CD4-positive, alpha-beta T cell (primary cell): ENCODE measurements at regions not wholly inside any gene's neighbourhood (a gene's known extent, or its start where the extent isn't known, plus 50 kb on each side); places are given as distances from the start of the nearest gene placed in this dataset.

ENCODE experiments used
- ATAC-seq: fragments of 200-7000 bp; cut with Tn5 transposase; one replicate; pipeline ENCODE4 v1.10.0; 2022; ENCODE audit warnings: mild to moderate bottlenecking; ENCODE audit not compliant: poor library complexity
- CTCF ChIA-PET: fragments of 350-600 bp; sonication (Branson Sonifier 250); formaldehyde crosslinking; loops from one replicate; lab custom pipeline; 2021; ENCODE audit warnings: antibody characterized with exemption, inconsistent platforms; lab: Charles Lee
- POLR2A ChIA-PET: fragments of 350-600 bp; sonication (Branson Sonifier 250); formaldehyde crosslinking; loops from one replicate; lab custom pipeline; 2021; ENCODE audit warnings: antibody characterized with exemption, inconsistent platforms; lab: Charles Lee
- DNase-seq, 14 experiments: peaks; one replicate each; pipeline ENCODE4 v3.0.0-alpha.2; 2013 to 2020; ENCODE audit warnings: mixed read lengths in 2 of 14
- H3K27ac ChIP-seq, 2 donors: one replicate each; pipeline versions ENCODE4 v1.5.1 to v1.7.0; 2013; ENCODE audit warnings: low read length in 2 of 2, low read depth in 1 of 2, mild to moderate bottlenecking in 1 of 2
- H3K27me3 ChIP-seq, 2 experiments: 1 replicate in 1 of 2; 2 replicates in 1 of 2; pipeline versions ENCODE4 v1.6.1 to v1.7.0; 2013; ENCODE audit warnings: low read length in 2 of 2, control low read depth in 1 of 2, mild to moderate bottlenecking in 1 of 2, moderate library complexity in 1 of 2; ENCODE audit not compliant: insufficient read depth in 2 of 2, control insufficient read depth in 1 of 2
- H3K36me3 ChIP-seq: one replicate; pipeline ENCODE4 v1.6.1; 2013; ENCODE audit warnings: low read length, control low read depth; ENCODE audit not compliant: insufficient read depth
- H3K4me1 ChIP-seq: one replicate; pipeline ENCODE4 v1.6.1; 2013; ENCODE audit warnings: low read length, control low read depth; ENCODE audit not compliant: insufficient read depth
- H3K4me3 ChIP-seq: one replicate; pipeline ENCODE4 v1.5.1; 2013; ENCODE audit warnings: mild to moderate bottlenecking, low read length, moderate library complexity
- H3K9me3 ChIP-seq, 2 experiments: 1 replicate in 1 of 2; 2 replicates in 1 of 2; pipeline versions ENCODE4 v1.6.1 to v1.7.0; 2013; ENCODE audit warnings: low read length in 2 of 2, mild to moderate bottlenecking in 2 of 2, control low read depth in 1 of 2, moderate library complexity in 1 of 2; ENCODE audit not compliant: control insufficient read depth in 1 of 2, insufficient read depth in 1 of 2
- H3K27ac Mint-ChIP-seq: one replicate; pipeline ENCODE4 v1.8.0; 2020; ENCODE audit warnings: mixed read lengths
- H3K27me3 Mint-ChIP-seq: one replicate; pipeline ENCODE4 v1.8.0; 2021; ENCODE audit warnings: mixed read lengths
- H3K36me3 Mint-ChIP-seq: one replicate; pipeline ENCODE4 v1.8.0; 2021; ENCODE audit warnings: low read depth, mixed read lengths
- H3K4me1 Mint-ChIP-seq: one replicate; pipeline ENCODE4 v1.8.0; 2021; ENCODE audit warnings: low read depth, mixed read lengths
- H3K4me3 Mint-ChIP-seq: one replicate; pipeline ENCODE4 v1.8.0; 2020; ENCODE audit warnings: mild to moderate bottlenecking, mixed read lengths
- H3K9me3 Mint-ChIP-seq: one replicate; pipeline ENCODE4 v1.8.0; 2020; ENCODE audit warnings: mixed read lengths
- CTCF ChIP-seq: fragments of 200-600 bp; IDR thresholded peaks from one replicate; pipeline ENCODE4 v1.8.0; 2022; ENCODE audit warnings: antibody characterized with exemption, mild to moderate bottlenecking
- intact Hi-C, 2 experiments: fragments of 100-400 bp; cut with DNase I in 1 of 2; cut with micrococcal nuclease in 1 of 2; formaldehyde crosslinking; loops; one replicate each; pipeline versions ENCODE4 v1.15.1 to v1.9.0; 2023 to 2025; cut with DNase I, micrococcal nuclease

- H3K9me3 ChIP-seq = peaks cover 0 to 4% of the 10 kb centered on the region in 2 experiments
- no peak for TF ChIP-seq CTCF
- H3K36me3 ChIP-seq = no peaks in the 10 kb centered on the region
- ChIA-PET POLR2A (interaction anchor here (0.6 kb wide), 1 partner anchor 279 kb away, joined by 3 read pairs; no protein-coding TSS in a partner anchor), CTCF (no interaction called here)
- Mint-ChIP-seq H3K4me1 (peaks cover 4% of the 10 kb centered on the region), H3K36me3 (no peaks in the 10 kb centered on the region), H3K4me3 (no peak overlapping the region), H3K9me3 (no peaks in the 10 kb centered on the region), H3K27me3 (no peaks in the 10 kb centered on the region), H3K27ac (no peak overlapping the region)
- H3K4me3 ChIP-seq = no peak overlapping the region
- intact Hi-C loops = no loop called here
- H3K27ac ChIP-seq = no peak overlapping the region
- H3K4me1 ChIP-seq = no peaks in the 10 kb centered on the region
- DNase-seq (no peak), ATAC-seq (no peak)
- H3K27me3 ChIP-seq = no peaks in the 10 kb centered on the region
These were observed 474.0 kb upstream of the B3GALT2 start for GRCh38 chr1:193660428-193660827.

GRCh38 chr1:193658691-193659090 is 472.3 kb upstream of the B3GALT2 start:
- Histone ChIP-seq H3K4me3 (no peak overlapping the region), H3K36me3 (no peaks in the 10 kb centered on the region), H3K4me1 (no peaks in the 10 kb centered on the region), H3K27ac (no peak overlapping the region), H3K9me3 (peaks cover 9 to 16% of the 10 kb centered on the region in 2 experiments), H3K27me3 (no peaks in the 10 kb centered on the region)
- H3K4me3 Mint-ChIP-seq = no peak overlapping the region
- intact Hi-C loops = no loop called here
- CTCF ChIA-PET = no interaction called here
- DNase-seq (no peak), ATAC-seq (no peak)
- TF ChIP-seq CTCF = no peak
- POLR2A ChIA-PET = no interaction called here
- H3K9me3 Mint-ChIP-seq = peaks cover 9% of the 10 kb centered on the region
- H3K27me3 Mint-ChIP-seq = no peaks in the 10 kb centered on the region
- H3K27ac Mint-ChIP-seq = no peak overlapping the region
- H3K36me3 Mint-ChIP-seq = no peaks in the 10 kb centered on the region
- H3K4me1 Mint-ChIP-seq = peaks cover 1% of the 10 kb centered on the region

GRCh38 chr1:193658081-193658480 is 471.7 kb upstream of the B3GALT2 start:
- Histone ChIP-seq H3K36me3 (no peaks in the 10 kb centered on the region), H3K4me3 (no peak overlapping the region), H3K4me1 (no peaks in the 10 kb centered on the region), H3K9me3 (peaks cover 9 to 16% of the 10 kb centered on the region in 2 experiments), H3K27ac (no peak overlapping the region), H3K27me3 (no peaks in the 10 kb centered on the region)
- intact Hi-C loops = no loop called here
- H3K36me3 Mint-ChIP-seq = no peaks in the 10 kb centered on the region
- no peak overlapping the region for H3K4me3 Mint-ChIP-seq
- no peak for ATAC-seq
- H3K9me3 Mint-ChIP-seq = peaks cover 11% of the 10 kb centered on the region
- no peaks in the 10 kb centered on the region for H3K27me3 Mint-ChIP-seq
- no peak for TF ChIP-seq CTCF
- DNase-seq = no peak
- no peaks in the 10 kb centered on the region for H3K4me1 Mint-ChIP-seq
- ChIA-PET POLR2A (no interaction called here), CTCF (no interaction called here)
- no peak overlapping the region for H3K27ac Mint-ChIP-seq
